Chondrocyte (in vitro differentiated cells): ENCODE measurements at regions not wholly inside any gene's neighbourhood (a gene's known extent, or its start where the extent isn't known, plus 50 kb on each side); places are given as distances from the start of the nearest gene placed in this dataset.
"Not testable (repeated sequence)": the region's sequence is repeated elsewhere in the genome, so short reads cannot be mapped to it uniquely, and the experiment has no call there.

ENCODE experiments used
- DNase-seq: peaks from one replicate; pipeline ENCODE4 v3.0.0; 2021; ENCODE audit warnings: mixed read lengths, low spot score
- H3K27ac Mint-ChIP-seq: one replicate; pipeline ENCODE4 v1.8.0; 2021; ENCODE audit warnings: mild to moderate bottlenecking, moderate library complexity, mixed read lengths; ENCODE audit not compliant: unreplicated experiment
- H3K27me3 Mint-ChIP-seq: 2 replicates; pipeline ENCODE4 v1.8.0; 2021; ENCODE audit warnings: low read depth, mixed read lengths
- H3K36me3 Mint-ChIP-seq: 2 replicates; pipeline ENCODE4 v1.8.0; 2021; ENCODE audit warnings: low read depth, mixed read lengths
- H3K4me1 Mint-ChIP-seq: 2 replicates; pipeline ENCODE4 v1.8.0; 2021; ENCODE audit warnings: low read depth, mild to moderate bottlenecking, mixed read lengths
- H3K4me3 Mint-ChIP-seq: one replicate; pipeline ENCODE4 v1.8.0; 2021; ENCODE audit warnings: mild to moderate bottlenecking, moderate library complexity, mixed read lengths; ENCODE audit not compliant: unreplicated experiment
- H3K9me3 Mint-ChIP-seq: 2 replicates; pipeline ENCODE4 v1.8.0; 2021; ENCODE audit warnings: low read depth, mixed read lengths
- TF ChIP-seq, protein P1 (sequence below): fragments of 200-600 bp; sonication (generic); IDR thresholded peaks from 2 replicates; pipeline ENCODE4 v1.5.0; 2021; ENCODE audit warnings: antibody characterized with exemption, mild to moderate bottlenecking, moderate library complexity

- TF ChIP-seq, protein P1, sequence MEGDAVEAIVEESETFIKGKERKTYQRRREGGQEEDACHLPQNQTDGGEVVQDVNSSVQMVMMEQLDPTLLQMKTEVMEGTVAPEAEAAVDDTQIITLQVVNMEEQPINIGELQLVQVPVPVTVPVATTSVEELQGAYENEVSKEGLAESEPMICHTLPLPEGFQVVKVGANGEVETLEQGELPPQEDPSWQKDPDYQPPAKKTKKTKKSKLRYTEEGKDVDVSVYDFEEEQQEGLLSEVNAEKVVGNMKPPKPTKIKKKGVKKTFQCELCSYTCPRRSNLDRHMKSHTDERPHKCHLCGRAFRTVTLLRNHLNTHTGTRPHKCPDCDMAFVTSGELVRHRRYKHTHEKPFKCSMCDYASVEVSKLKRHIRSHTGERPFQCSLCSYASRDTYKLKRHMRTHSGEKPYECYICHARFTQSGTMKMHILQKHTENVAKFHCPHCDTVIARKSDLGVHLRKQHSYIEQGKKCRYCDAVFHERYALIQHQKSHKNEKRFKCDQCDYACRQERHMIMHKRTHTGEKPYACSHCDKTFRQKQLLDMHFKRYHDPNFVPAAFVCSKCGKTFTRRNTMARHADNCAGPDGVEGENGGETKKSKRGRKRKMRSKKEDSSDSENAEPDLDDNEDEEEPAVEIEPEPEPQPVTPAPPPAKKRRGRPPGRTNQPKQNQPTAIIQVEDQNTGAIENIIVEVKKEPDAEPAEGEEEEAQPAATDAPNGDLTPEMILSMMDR: no peak
- H3K9me3 Mint-ChIP-seq: peaks cover 13% of the 10 kb centered on the region
- no peak for DNase-seq
- H3K4me3 Mint-ChIP-seq: no peak overlapping the region
- no peak overlapping the region for H3K27ac Mint-ChIP-seq
- H3K36me3 Mint-ChIP-seq: no peaks in the 10 kb centered on the region
- peaks cover 3% of the 10 kb centered on the region for H3K27me3 Mint-ChIP-seq
- H3K4me1 Mint-ChIP-seq: no peaks in the 10 kb centered on the region
These were observed 354.0 kb upstream of the RGS17 start for GRCh38 chr6:153485072-153485471.

DNA sequence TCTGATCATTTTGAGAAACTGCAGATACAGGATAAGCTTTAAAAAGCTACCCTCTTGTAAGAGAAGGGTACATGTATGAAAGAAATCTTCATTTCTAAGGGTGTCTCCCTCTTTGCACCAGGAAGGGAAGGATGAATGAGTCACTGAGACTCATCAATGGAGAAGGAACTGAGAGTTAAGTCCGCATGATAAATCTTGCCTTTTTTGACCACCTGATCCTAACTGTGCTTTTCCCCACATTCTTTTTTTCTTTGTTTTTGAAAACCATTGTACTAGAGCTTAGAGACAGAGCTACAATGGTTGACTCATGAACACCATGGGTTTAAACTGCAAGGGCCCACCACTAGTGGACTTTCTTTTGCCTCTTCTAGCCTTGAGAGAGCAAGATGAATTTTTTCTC, 353.0 kb upstream of the RGS17 start:
- H3K9me3 Mint-ChIP-seq: peaks cover 13% of the 10 kb centered on the region
- no peak overlapping the region for H3K27ac Mint-ChIP-seq
- TF ChIP-seq, protein P1: no peak
- no peaks in the 10 kb centered on the region for H3K36me3 Mint-ChIP-seq
- H3K4me1 Mint-ChIP-seq: no peaks in the 10 kb centered on the region
- H3K4me3 Mint-ChIP-seq: no peak overlapping the region
- DNase-seq: no peak
- no peaks in the 10 kb centered on the region for H3K27me3 Mint-ChIP-seq

- Mint-ChIP-seq H3K9me3 (no peaks in the 10 kb centered on the region), H3K4me1 (no peaks in the 10 kb centered on the region), H3K36me3 (no peaks in the 10 kb centered on the region), H3K27me3 (peaks cover 2% of the 10 kb centered on the region), H3K4me3 (no peak overlapping the region), H3K27ac (no peak overlapping the region)
- DNase-seq: no peak
- TF ChIP-seq, protein P1: no peak
These were observed 345.2 kb upstream of the RGS17 start for GRCh38 chr6:153476243-153476642.

GRCh38 chr6:153465050-153465449, 334.0 kb upstream of the RGS17 start:
- H3K36me3 Mint-ChIP-seq: no peaks in the 10 kb centered on the region
- H3K4me3 Mint-ChIP-seq: no peak overlapping the region

DNA sequence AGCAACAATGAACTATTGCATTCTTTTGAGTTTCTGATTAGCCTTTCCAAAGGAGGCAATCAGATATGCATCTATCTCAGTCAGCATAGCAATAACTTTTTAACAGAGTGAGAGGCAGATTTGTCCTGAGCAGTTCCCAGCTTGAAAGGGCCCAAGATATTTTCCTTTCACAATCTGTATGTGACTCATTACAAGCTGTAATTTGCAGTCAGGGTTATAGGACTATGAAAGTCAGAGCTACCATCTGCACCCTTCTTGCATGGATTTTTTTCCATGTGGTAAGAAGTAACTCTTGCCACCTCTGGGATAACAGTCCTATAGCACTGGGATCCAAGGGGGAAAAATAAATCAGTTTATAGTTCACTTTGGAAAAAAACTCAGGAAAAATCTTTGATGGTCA, 318.2 kb upstream of the RGS17 start:
- Mint-ChIP-seq H3K4me3 (no peak overlapping the region), H3K27ac (no peak overlapping the region), H3K27me3 (no peaks in the 10 kb centered on the region), H3K9me3 (peaks cover 8% of the 10 kb centered on the region), H3K36me3 (no peaks in the 10 kb centered on the region), H3K4me1 (no peaks in the 10 kb centered on the region)
- DNase-seq: no peak
- TF ChIP-seq, protein P1: no peak

More at GRCh38 chr6:153465050-153465449, 334.0 kb upstream of the RGS17 start:
- no peak for DNase-seq
- H3K4me1 Mint-ChIP-seq: no peaks in the 10 kb centered on the region
- H3K9me3 Mint-ChIP-seq: peaks cover 3% of the 10 kb centered on the region
- peaks cover 2% of the 10 kb centered on the region for H3K27me3 Mint-ChIP-seq
- TF ChIP-seq, protein P1: no peak
- no peak overlapping the region for H3K27ac Mint-ChIP-seq

GRCh38 chr6:153442749-153443148, 311.7 kb upstream of the RGS17 start:
- H3K4me3 Mint-ChIP-seq, DNase-seq, H3K27ac Mint-ChIP-seq, H3K9me3 Mint-ChIP-seq, H3K4me1 Mint-ChIP-seq, H3K27me3 Mint-ChIP-seq, H3K36me3 Mint-ChIP-seq: not testable (repeated sequence)
